Skeletal muscle cell (primary cell): ENCODE measurements at regions not wholly inside any gene's neighbourhood (a gene's known extent, or its start where the extent isn't known, plus 50 kb on each side); places are given as distances from the start of the nearest gene placed in this dataset.
"Not testable (repeated sequence)": the region's sequence is repeated elsewhere in the genome, so short reads cannot be mapped to it uniquely, and the experiment has no call there.

Experiments used
- DNase-seq: peaks from one replicate; pipeline ENCODE4 v3.0.0-alpha.2; 2010; ENCODE audit warnings: low read depth
- H3K4me3 ChIP-seq: 2 replicates; pipeline ENCODE4 v1.5.1; 2011; ENCODE audit warnings: low read depth, mild to moderate bottlenecking, control low read depth, low read length, moderate library complexity

DNA sequence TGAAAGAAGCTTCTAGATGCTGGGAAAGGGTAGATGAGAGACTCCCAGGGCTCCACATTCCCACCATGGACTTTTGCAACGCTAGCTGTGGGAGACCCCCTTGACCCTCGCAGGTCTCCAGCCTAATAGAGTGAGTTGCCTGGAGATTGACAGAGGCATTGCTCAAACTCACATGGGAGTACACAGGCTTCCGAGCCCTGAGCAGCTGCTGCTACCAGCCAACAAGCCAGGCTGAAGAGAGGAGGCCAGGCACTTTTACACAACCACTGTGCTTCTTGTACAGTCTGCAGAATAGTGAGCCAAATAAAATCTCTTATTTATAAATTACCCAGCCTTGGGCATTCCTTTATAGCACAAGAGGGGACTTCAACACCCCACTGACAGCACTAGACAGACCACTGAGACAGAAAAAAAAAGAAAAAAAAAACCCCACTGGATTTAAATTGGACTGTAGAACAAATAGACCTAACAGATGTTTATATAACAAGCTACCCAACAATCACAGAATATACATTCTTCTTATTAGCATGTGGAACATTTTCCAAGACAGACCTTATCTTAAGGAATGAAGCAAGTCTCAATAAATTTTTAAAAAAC lies 146.2 kb downstream of the ZFAND4 start:
- no peak overlapping the region for H3K4me3 ChIP-seq
- no peak for DNase-seq

DNA sequence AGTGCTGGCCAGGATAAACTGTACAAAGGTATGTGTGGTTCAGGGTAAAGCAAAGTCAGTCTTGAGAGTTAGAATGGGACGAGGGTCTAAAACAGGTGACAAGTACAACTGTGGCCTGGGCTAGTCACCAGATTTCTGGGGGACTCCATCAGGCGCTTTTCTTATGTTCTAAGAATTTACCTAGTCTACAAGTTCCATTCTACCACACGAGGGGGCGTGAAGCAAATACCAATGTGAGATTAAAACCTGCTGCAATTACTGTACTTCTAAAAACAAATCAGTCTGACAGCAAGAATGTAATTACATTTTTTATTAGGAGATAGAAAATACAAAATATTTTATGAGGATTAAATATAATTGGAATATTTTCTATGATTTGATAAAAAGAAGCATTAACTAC lies 146.5 kb downstream of the ALOX5 start:
- no peak overlapping the region for H3K4me3 ChIP-seq
- DNase-seq = no peak

DNA sequence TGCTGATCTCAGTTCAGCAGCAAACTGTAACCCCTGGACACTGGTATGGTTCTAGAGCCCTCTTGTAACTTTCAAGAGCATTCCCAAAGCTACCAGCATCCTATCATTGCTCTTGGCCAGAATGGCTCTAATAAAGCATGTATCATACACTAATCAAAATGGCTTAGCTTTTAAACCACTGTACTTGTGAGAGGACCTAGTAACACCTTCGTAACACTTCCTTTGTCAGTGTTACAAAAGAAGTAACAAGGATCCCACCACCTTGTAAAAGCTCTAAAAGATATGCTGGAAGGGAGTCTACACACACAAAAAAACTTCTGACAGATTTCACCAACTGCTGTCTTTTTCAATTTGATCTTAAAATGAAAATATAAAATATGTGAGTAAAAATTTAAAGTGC lies 144.7 kb downstream of the ALOX5 start:
- DNase-seq = no peak
- H3K4me3 ChIP-seq = no peak overlapping the region

- no peak overlapping the region for H3K4me3 ChIP-seq
- DNase-seq = no peak
These were observed 141.6 kb downstream of the ALOX5 start for GRCh38 chr10:45515630-45516029.

DNA sequence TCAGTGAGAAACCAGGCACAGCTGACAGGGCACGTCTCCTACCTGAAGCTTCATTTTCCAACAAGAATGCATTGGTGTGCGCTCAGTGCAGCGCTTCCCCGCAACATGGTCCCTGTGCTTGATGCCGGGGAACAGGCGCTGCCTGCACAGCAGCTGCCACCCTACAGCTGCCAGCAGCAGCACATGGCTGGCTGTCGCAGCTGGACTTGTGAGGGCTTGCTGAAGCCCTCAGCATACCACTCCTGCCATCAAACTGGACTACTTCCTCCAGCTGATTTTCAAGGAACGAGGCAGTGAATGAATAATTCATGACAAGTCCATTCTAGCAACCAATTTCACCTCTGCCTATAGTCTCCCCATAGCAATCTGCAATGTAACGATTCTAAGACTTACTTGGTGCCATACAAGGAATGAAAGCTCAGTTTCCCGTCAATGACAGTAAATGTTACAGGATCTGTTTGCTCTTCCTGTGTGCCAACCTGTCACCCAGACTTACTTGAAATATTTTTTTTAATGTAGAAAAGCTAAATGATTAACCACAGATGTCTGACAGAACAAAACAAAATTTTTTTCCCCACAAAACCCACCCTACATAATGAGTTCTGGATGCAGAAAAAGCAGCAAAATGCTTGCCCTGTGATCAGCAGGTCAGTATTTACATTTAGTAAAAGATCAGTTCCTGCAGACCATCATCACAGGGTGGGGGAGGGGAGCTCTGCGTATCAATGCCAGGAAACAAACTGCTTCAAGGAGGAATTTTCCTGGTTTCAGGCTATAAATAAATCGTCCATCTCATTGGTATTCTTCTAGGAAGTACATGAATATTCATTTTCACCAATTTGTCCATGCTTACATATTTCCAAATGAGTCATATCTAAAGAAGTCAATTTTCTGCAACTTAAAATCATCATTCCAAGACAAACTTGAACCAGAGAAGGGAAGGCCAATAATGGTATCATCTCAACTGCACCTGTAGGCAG lies 140.6 kb downstream of the ALOX5 start:
- no peak overlapping the region for H3K4me3 ChIP-seq
- DNase-seq = peak; percentile 25

- no peak for DNase-seq
- no peak overlapping the region for H3K4me3 ChIP-seq
These were observed 139.5 kb downstream of the ALOX5 start for GRCh38 chr10:45513551-45513950.

GRCh38 chr10:45511926-45512325 lies 137.9 kb downstream of the ALOX5 start:
- H3K4me3 ChIP-seq, DNase-seq: not testable (repeated sequence)

- DNase-seq = no peak
- no peak overlapping the region for H3K4me3 ChIP-seq
These were observed 135.5 kb downstream of the ALOX5 start for GRCh38 chr10:45509491-45509890.

GRCh38 chr10:45505311-45505710 lies 131.3 kb downstream of the ALOX5 start:
- DNase-seq = no peak
- H3K4me3 ChIP-seq = no peak overlapping the region

- no peak overlapping the region for H3K4me3 ChIP-seq
- DNase-seq = no peak
These were observed 128.4 kb downstream of the ALOX5 start for GRCh38 chr10:45502458-45502857.

DNA sequence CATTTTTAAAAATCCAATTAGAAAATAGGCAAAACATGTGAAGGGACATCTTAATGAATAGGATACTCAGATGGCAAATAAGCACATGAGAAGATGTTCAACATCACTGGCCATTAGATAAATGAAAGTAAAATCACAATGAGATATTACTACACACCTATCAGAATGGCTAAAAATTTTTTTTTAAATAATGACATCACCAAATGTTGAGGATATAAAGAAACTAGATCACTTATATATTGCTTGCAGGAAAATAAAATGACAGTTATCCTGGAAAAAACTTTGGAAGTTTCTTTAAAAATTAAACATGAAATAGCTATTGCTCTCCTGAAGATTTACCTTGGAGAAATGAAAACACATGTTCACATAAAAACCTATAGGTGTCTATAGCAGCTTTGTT lies 127.8 kb downstream of the ALOX5 start:
- DNase-seq = no peak

DNA sequence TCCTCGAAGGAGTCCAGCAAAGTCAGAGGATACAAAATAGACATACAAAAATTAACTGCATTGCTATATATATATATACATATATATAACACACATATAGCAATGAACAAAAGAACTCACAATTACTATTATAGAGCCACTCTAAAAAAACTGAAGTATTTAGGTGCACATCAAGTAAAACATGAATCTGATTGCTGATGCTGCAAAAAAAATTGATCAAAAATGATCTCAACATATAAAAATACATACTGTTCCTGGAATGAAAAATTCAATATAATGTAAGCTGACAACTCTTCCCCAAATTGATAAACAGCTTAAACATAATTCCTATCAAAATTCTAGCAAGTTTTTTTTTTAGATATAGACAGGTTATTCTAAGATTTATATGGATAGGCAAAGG lies 126.8 kb downstream of the ALOX5 start:
- H3K4me3 ChIP-seq = no peak overlapping the region
- no peak for DNase-seq

More for the DNA sequence above, 127.8 kb downstream of the ALOX5 start:
- H3K4me3 ChIP-seq = no peak overlapping the region

GRCh38 chr10:45500304-45500703 lies 126.3 kb downstream of the ALOX5 start:
- no peak overlapping the region for H3K4me3 ChIP-seq
- DNase-seq = no peak

DNA sequence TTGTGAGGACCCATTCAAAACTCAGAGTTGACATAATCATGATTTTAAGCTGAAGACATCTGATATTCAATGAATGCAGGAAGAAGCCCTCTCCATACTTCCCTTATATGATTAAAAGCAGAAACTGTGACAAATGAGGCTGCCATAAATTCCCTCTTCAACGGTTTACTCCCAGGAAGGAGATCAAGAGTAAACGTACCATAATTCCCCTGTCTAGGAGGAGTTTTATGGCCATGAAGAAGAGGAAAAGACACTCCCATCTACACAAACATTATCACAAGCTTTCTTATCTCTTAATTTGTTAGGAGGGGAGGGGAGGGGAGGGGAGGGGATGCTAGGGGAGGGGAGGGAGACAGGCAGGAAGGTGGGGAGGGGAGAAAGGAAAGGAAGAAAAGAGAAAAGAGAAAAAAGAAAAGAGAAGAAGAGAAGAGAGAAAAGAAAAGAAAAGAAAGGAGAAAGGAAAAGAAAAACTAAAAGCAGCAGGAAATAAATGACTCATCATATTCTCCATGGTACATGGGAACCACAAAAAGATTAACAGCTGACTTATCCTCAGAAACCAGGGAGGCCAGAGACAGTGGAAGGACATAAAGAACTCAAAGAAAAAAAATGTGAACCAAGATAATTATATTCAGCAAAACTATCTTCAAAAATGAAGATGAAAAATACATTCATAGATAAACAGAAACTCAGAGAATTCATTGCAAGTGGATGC lies 121.6 kb downstream of the ALOX5 start:
- DNase-seq = no peak
- no peak overlapping the region for H3K4me3 ChIP-seq
